HG03196 (cell line): ENCODE measurements at regions not wholly inside any gene's neighbourhood (a gene's known extent, or its start where the extent isn't known, plus 50 kb on each side); places are given as distances from the start of the nearest gene placed in this dataset.

ENCODE experiments used
- ATAC-seq: cut with Tn5 transposase; IDR thresholded peaks from one replicate; pipeline ENCODE4 v1.9.1; 2021; ENCODE audit not compliant: unreplicated experiment

DNA sequence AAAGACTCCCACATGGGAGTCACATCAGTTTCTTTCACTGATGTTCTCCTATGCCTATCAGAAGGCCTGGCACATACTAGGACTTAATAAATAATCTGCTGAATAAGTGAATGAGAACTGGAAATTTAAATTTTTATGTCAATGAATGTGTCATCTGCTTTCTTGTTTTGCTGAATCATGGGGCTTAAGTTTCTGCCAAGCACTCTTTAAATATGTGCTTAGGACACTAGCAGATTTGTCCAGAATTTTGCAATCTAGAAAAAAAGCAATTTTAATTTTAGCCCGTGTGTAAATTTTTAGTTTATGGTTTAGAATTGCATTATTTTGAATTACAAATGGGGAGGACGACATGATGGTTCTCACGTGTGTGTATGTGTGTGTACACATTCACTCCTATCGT is 803.1 kb downstream of the USP25 start:
- no peak for ATAC-seq

- ATAC-seq = no peak
These were observed 804.1 kb downstream of the USP25 start for GRCh38 chr21:16533692-16534407.

DNA sequence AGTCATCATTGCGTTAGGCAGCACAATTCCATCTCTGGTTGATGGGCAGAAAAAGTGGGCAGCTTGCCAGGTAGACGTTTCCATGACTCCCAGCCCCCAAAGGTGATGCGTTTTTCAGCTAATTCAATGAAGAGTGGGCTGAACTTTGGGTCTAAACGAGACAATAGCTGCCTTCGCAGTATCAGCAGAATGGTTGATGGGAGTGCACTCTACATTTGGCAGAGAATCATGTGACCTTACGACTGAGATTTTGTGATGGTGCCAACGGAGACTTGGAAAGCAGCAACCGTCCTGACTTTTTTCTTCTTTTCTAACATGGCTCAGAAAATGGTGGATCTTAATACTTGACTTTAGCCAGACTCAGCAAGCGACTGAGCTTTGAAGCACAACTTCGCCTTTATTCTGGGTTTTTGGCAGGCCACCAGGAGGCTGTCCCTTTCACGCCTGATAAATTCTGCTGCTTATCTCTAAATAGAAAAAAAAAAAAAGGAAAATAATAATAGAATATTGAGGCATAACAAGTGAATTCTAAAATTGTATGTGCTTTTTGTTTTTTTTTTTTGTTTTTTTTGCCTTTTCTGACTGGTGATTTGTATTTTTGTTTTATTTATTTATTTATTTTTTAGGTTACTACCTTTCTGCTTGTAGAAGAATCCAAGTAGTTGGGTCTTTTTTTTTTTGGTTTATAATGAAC is 804.8 kb downstream of the USP25 start:
- ATAC-seq = no peak

DNA sequence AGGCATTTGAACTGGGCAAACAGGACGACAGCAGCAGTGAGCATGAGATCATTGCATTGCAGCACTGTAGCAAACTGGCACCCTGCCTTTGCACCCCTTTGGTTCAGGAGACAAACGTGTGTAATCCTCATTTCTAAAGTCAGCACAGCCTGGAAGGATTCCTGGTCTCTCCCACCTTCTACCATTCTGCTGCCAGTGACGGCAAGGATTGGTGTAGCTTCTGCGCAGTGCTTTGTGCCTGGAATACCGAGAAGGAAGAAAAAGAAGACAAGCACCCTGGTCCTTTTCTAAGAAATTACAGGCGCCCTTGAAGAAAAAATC is 805.3 kb downstream of the USP25 start:
- ATAC-seq = no peak

DNA sequence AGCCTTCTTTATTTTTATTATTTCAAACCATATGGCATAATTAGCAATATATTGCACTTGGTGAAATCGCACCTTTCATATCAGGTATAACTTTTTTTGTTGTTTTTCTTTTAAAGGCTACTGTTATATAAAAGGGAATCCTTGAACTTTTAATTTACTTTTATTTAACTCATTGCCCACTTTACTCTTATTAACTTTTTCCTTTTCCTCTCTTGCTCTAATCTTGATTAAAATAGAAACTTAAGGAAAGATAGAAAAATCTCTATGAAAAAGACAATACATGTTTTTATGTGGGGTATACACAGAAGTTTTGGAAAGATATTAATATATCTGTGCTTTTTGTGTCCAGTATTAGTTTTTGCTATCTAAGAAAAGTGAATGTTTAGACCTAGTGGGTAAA is 805.8 kb downstream of the USP25 start:
- ATAC-seq = no peak

DNA sequence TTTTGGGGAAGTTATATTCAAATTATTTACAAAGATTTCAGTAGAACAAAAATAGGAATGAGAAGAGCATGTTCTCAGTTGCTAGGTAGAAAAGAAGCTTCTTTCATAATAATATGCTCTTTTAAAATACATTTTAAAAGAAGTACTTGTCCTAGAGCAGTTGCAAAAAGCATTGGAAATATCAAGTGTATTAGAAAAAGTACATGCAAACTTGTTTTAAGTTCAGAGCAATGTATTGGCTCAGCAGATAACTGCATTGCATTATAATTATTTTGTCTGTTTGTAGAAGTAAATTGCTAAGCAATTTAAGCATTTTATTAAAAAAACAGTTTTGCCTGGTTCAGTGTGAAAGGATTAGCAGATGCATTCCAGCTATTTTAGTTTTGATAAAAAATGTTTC is 806.4 kb downstream of the USP25 start:
- no peak for ATAC-seq

- no peak for ATAC-seq
These were observed 807.1 kb downstream of the USP25 start for GRCh38 chr21:16536643-16537434.

GRCh38 chr21:16537501-16537900 is 807.7 kb downstream of the USP25 start:
- no peak for ATAC-seq

DNA sequence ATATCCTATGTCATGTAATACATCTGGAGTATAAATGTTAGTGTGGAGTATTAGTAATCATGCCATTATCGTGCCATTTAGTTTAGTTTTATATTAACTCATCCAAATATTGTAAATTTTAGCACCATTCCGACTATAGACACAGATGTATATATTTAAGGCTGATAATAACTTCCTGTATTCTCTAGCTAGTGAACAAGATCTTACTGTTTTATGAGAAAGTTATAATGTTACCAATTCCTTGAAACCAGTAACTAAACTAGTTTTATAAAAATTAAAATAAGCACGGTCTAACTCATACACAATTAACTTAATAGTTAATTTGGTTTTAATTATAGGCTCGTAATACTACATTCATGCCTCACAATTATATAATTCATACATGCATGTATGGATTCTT is 808.6 kb downstream of the USP25 start:
- ATAC-seq = no peak

- no peak for ATAC-seq
These were observed 809.2 kb downstream of the USP25 start for GRCh38 chr21:16538936-16539440.

GRCh38 chr21:16540966-16541727 is 811.4 kb downstream of the USP25 start:
- ATAC-seq = no peak

DNA sequence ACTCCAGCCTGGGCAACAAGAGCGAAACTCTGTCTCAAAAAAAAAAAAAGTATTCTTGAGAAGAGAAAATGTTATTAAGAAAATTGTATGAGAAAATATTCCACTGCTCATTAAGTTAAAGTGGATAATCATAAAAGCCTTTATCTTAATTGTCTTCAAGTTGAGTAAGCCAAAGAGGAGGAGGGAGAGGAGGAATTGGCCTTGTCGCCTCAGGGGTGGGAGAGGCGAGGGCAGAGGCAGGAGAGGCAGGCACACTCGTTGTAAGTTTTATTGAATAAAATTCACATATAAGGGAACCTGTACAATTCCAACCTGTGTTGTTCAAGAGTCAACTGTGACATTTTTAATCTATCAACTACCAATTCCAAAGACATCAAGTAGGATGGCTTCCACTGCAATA is 820.3 kb downstream of the USP25 start:
- no peak for ATAC-seq

GRCh38 chr21:16550917-16551741 is 821.3 kb downstream of the USP25 start:
- no peak for ATAC-seq

GRCh38 chr21:16552880-16553279 is 823.1 kb downstream of the USP25 start:
- no peak for ATAC-seq

- no peak for ATAC-seq
These were observed 824.7 kb downstream of the USP25 start for GRCh38 chr21:16554503-16554902.

DNA sequence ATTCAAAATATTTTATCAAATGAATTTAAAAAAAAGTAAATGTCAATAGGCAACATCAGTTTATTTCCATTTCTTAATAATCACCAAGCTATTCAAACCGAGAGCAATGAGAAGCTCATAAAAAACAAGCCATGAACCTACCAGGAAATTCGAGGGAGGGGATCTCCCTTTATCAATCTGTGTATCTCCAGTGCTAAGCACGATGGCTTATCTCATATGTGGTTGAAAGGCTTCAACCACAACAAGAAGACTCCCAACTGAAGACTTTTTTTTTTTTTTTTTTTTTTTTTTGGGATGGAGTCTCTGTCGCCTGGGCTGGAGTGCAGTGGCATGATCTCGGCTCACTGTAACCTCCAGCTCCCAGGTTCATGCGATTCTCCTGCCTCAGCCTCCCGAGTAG is 833.3 kb downstream of the USP25 start:
- ATAC-seq = no peak

- no peak for ATAC-seq
These were observed 834.0 kb downstream of the USP25 start for GRCh38 chr21:16563795-16564194.

DNA sequence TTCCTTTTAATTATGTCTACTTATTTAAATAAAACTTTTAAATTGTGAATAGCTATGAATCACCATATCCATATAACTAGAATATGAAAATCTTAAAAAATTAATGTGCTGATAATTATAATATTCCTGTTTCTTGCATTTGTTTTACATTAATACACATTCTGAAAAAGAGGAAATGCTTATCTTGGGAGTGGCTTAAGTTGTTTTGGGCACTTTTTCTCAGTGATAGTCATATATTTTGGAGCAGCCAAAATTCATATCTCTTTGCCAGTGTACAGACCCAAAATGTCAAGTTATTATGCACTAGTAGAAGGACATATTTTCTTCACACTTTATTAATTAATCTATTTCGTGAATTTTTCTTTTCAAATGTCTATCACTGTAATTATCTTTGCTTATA is 838.5 kb downstream of the USP25 start:
- no peak for ATAC-seq

- ATAC-seq = no peak
These were observed 838.9 kb downstream of the USP25 start for GRCh38 chr21:16568661-16569060.

DNA sequence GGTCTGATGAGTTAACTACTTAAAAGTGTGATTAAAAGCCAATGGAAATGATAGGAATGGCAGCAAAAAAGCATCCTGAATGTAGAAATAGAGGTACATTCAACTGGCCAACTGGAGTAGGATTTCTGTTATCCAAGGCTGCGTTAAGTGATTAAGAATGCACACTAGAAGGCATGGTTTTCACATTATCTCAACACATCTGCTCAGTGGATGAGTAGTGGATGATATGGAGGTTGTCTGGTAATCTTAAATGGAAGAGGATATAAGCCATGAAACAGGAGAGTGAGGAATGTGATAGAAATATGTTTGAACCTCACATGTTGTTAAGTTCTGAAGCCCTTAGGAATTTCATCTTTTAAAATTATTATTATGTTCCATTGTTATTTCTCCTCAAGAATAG is 839.9 kb downstream of the USP25 start:
- ATAC-seq = no peak
